ENCODE measurements at regions not wholly inside any gene's neighbourhood (a gene's known extent, or its start where the extent isn't known, plus 50 kb on each side); places are given as distances from the start of the nearest gene placed in this dataset.

GRCh38 chr9:107227774-107228173 lies 55.3 kb upstream of the RAD23B start:
- H2AFZ ChIP-seq (replicated peaks; ENCODE audit: low read length, poor library complexity), result no peak overlapping the region
- H2AK5ac ChIP-seq (ENCODE audit: low read depth, low read length), result no peak overlapping the region
- H2BK120ac ChIP-seq (ENCODE audit: low read depth, low read length), result no peak overlapping the region
- no peak overlapping the region for H4K8ac ChIP-seq (ENCODE audit: low read depth in 2 of 2, low read length in 2 of 2)
- ChIA-PET CTCF (interaction anchor here (0.8 kb wide), 1 partner anchor 12 kb away, joined by 3 read pairs; no protein-coding TSS in a partner anchor), POLR2A (ENCODE audit: unreplicated experiment) (no interaction called here)
- H3K23ac ChIP-seq (ENCODE audit: low read depth, low read length), result 0 out of 2 replicates have a peak overlapping the region, but pooled peaks have one; percentile 12
- H4K20me1 ChIP-seq (ENCODE audit: insufficient read depth, low read length), result no peaks in the 10 kb centered on the region
- H3K4ac ChIP-seq (ENCODE audit: low read depth, low read length), result no peak overlapping the region
- H3K9me1 ChIP-seq (ENCODE audit: insufficient read depth, low read length), result no peaks in the 10 kb centered on the region
- no peak for TF ChIP-seq MAZ (IDR thresholded peaks at IDR 0.05; ENCODE audit: borderline replicate concordance, low read depth, low read length)
- no peak for TF ChIP-seq POLR2A (IDR thresholded peaks at IDR 0.05; ENCODE audit: low read depth, low read length)
- no peak for TF ChIP-seq NFE2L2 (IDR thresholded peaks at IDR 0.05; ENCODE audit: low read depth, low read length)
- no peak for TF ChIP-seq RAD21 (IDR thresholded peaks at IDR 0.05; ENCODE audit: low read length)
- no peak for TF ChIP-seq USF2 (IDR thresholded peaks at IDR 0.05; ENCODE audit: low read depth, low read length)
- TF ChIP-seq ELK1 (IDR thresholded peaks at IDR 0.05; ENCODE audit: borderline replicate concordance, low read depth, low read length), result no peak
- TF ChIP-seq MAFK (IDR thresholded peaks at IDR 0.05; ENCODE audit: low read depth, low read length), result no peak
- TF ChIP-seq FOS (IDR thresholded peaks at IDR 0.05; ENCODE audit: low read depth, low read length), result no peak
- TF ChIP-seq MXI1 (IDR thresholded peaks at IDR 0.05; ENCODE audit: borderline replicate concordance, low read depth, low read length), result no peak
- TF ChIP-seq BHLHE40 (IDR thresholded peaks at IDR 0.05; ENCODE audit: low read depth, low read length), result no peak
- no peak for TF ChIP-seq SMC3 (IDR thresholded peaks at IDR 0.05; ENCODE audit: low read depth, low read length)
- no peak for TF ChIP-seq RFX5 (IDR thresholded peaks at IDR 0.05; ENCODE audit: low read depth, low read length)
- no peak for TF ChIP-seq CEBPB (IDR thresholded peaks at IDR 0.05; ENCODE audit: low read depth, low read length)
- no peak for TF ChIP-seq CHD1 (IDR thresholded peaks at IDR 0.05; ENCODE audit: low read depth, low read length)
- no peak for TF ChIP-seq RCOR1 (IDR thresholded peaks at IDR 0.05; ENCODE audit: insufficient replicate concordance, low read length)
- H3K27me3 ChIP-seq (ENCODE audit: control insufficient read depth, insufficient read depth, low read length), result peaks cover 9% of the 10 kb centered on the region
- peaks cover 4% of the 10 kb centered on the region for H3K4me1 ChIP-seq (ENCODE audit: control insufficient read depth, insufficient read depth, low read length)
- no peak overlapping the region for H3K9ac ChIP-seq (ENCODE audit: low read depth, low read length)
- H2AK9ac ChIP-seq (replicated peaks; ENCODE audit: low read depth, low read length, poor library complexity), result no peak overlapping the region
- no peak overlapping the region for H3K18ac ChIP-seq (ENCODE audit: low read depth, low read length)
- no peak overlapping the region for H3K27ac ChIP-seq (ENCODE audit: insufficient read depth, low read length)
- no peak overlapping the region for H4K5ac ChIP-seq (ENCODE audit: low read depth, low read length)
- no peaks in the 10 kb centered on the region for H3K36me3 ChIP-seq (ENCODE audit: control insufficient read depth, insufficient read depth, low read length)
- H3K79me1 ChIP-seq (ENCODE audit: low read depth in 1 of 2, low read length in 2 of 2), result no peaks in the 10 kb centered on the region
- peak; percentile 70 for ATAC-seq (ENCODE audit: low read depth)
- no peak overlapping the region for H3K56ac ChIP-seq (ENCODE audit: extremely low read depth, insufficient read depth, low read length)
- no peak overlapping the region for H2BK20ac ChIP-seq (ENCODE audit: low read depth, low read length)
- in situ Hi-C loops (cut with MboI; ENCODE audit: low sequenced_read_pairs), result no loop called here
- dilution Hi-C loops (cut with HindIII; ENCODE audit: low sequenced_read_pairs, unreplicated experiment), result no loop called here
- H3K4me3 ChIP-seq (ENCODE audit: insufficient read depth, low read depth, low read length), result no peak overlapping the region
- intact Hi-C loops (cut with micrococcal nuclease), result no loop called here
- no CpG with 5 or more reads among the region's 3 CpGs for WGBS, 2 experiments (ENCODE audit: extremely low coverage in 2 of 2, insufficient read length in 1 of 2)
- H3K14ac ChIP-seq (replicated peaks; ENCODE audit: low read depth, low read length), result no peak overlapping the region
- peak; percentile 47 for DNase-seq
- H4K91ac ChIP-seq (ENCODE audit: insufficient read depth, low read depth, low read length), result no peak overlapping the region
- no peak overlapping the region for H2BK5ac ChIP-seq (ENCODE audit: low read depth, low read length, poor library complexity, severe bottlenecking)
- no peak overlapping the region for H2BK15ac ChIP-seq (ENCODE audit: low read depth, low read length)
- no peak overlapping the region for H3K4me2 ChIP-seq (ENCODE audit: low read depth, low read length)
- no TSS peak for BruUV-seq (replicated peaks)
- no peaks in the 10 kb centered on the region; the same call in 1 of the 2 replicates for H3K9me3 ChIP-seq (ENCODE audit: control insufficient read depth, insufficient read depth, low read length)
